Prostate gland (tissue), 2 donors: ENCODE measurements at regions not wholly inside any gene's neighbourhood (a gene's known extent, or its start where the extent isn't known, plus 50 kb on each side); places are given as distances from the start of the nearest gene placed in this dataset.
A peak's percentile ranks its signal among the peaks of the same experiment; 100 is the strongest.
"Not testable (repeated sequence)": the region's sequence is repeated elsewhere in the genome, so short reads cannot be mapped to it uniquely, and the experiment has no call there.

ENCODE experiments used
- DNase-seq: peaks from one replicate; pipeline ENCODE4 v3.0.0-alpha.2; 2019; ENCODE audit warnings: low spot score
- H3K27ac ChIP-seq, 2 donors: fragments of 200-600 bp; sonication (generic); 2 replicates each; pipeline ENCODE4 v1.5.1; 2017 to 2019
- H3K27me3 ChIP-seq: fragments of 200-600 bp; sonication (generic); replicated peaks from 2 replicates; pipeline ENCODE4 v1.5.1; 2019; ENCODE audit not compliant: insufficient read depth
- H3K36me3 ChIP-seq, 2 donors: fragments of 200-600 bp; sonication (generic); 1 replicate in 1 of 2; 2 replicates in 1 of 2; pipeline versions ENCODE4 v1.5.1 to v1.8.1; 2017 to 2019
- H3K4me1 ChIP-seq: fragments of 200-600 bp; sonication (generic); replicated peaks from 2 replicates; pipeline ENCODE4 v1.5.1; 2019
- H3K4me3 ChIP-seq, 2 donors: fragments of 200-600 bp; sonication (generic); 2 replicates each; pipeline ENCODE4 v1.5.1; 2017 to 2019
- H3K9me3 ChIP-seq: fragments of 200-600 bp; sonication (generic); 2 replicates; pipeline ENCODE4 v1.5.1; 2017
- CTCF ChIP-seq, 4 experiments: fragments of 200-600 bp in 2 of 4; fragments of 450-650 bp in 2 of 4; sonication (generic) in 2 of 4; IDR thresholded peaks; 1 replicate in 3 of 4; 2 replicates in 1 of 4; pipeline ENCODE4 v1.5.1; 2016 to 2019; ENCODE audit warnings: antibody characterized with exemption in 4 of 4, mild to moderate bottlenecking in 2 of 4, moderate library complexity in 2 of 4
- POLR2A ChIP-seq: fragments of 450-650 bp; IDR thresholded peaks from one replicate; pipeline ENCODE4 v1.6.1; 2016; ENCODE audit warnings: antibody characterized with exemption, mild to moderate bottlenecking
- POLR2AphosphoS5 ChIP-seq: sonication (generic); formaldehyde crosslinking; IDR thresholded peaks from one replicate; pipeline ENCODE4 v1.6.1; 2017; ENCODE audit warnings: antibody characterized with exemption
- WGBS: methylation state at CpG from one replicate; pipeline ENCODE4 v1.1.5; 2018; 5-methylcytosine and 5-hydroxymethylcytosine counted together
- intact Hi-C: fragments of 100-400 bp; cut with DNase I; formaldehyde crosslinking; loops from one replicate; pipeline ENCODE4 v1.14.2; 2022

- intact Hi-C loops: no loop called here
- DNase-seq: peak; percentile 10
- no peaks in the 10 kb centered on the region for H3K4me1 ChIP-seq
- no peaks in the 10 kb centered on the region for H3K9me3 ChIP-seq
- no peaks in the 10 kb centered on the region for H3K27me3 ChIP-seq
- H3K36me3 ChIP-seq: no peaks in the 10 kb centered on the region
- no peak overlapping the region for H3K4me3 ChIP-seq
- WGBS: 22% methylated on average over 9 of the region's 9 CpGs
- no peak overlapping the region for H3K27ac ChIP-seq
- no peak for TF ChIP-seq CTCF (IDR thresholded peaks at IDR 0.05)
- TF ChIP-seq POLR2A: no peak
- TF ChIP-seq POLR2AphosphoS5: no peak
Observed at GRCh38 chr4:187666697-187667494, 328.7 kb upstream of the ZFP42 start.

- Histone ChIP-seq H3K27ac (no peak overlapping the region), H3K9me3 (no peaks in the 10 kb centered on the region), H3K27me3 (no peaks in the 10 kb centered on the region), H3K4me1 (no peaks in the 10 kb centered on the region), H3K4me3 (no peak overlapping the region), H3K36me3 (no peaks in the 10 kb centered on the region)
- WGBS: 52% methylated on average over 4 of the region's 4 CpGs
- no peak for DNase-seq
- intact Hi-C loops: no loop called here
- no peak for TF ChIP-seq POLR2A
- TF ChIP-seq CTCF (IDR thresholded peaks at IDR 0.05): no peak
- TF ChIP-seq POLR2AphosphoS5: no peak
Observed at GRCh38 chr4:187668526-187669082, 327.0 kb upstream of the ZFP42 start.

- DNase-seq, H3K36me3 ChIP-seq, H3K4me3 ChIP-seq, H3K9me3 ChIP-seq, H3K27ac ChIP-seq, H3K4me1 ChIP-seq, intact Hi-C loops, H3K27me3 ChIP-seq: not testable (repeated sequence)
- 92% methylated on average over 11 of the region's 13 CpGs for WGBS
Observed at GRCh38 chr4:187671521-187671920, 324.1 kb upstream of the ZFP42 start.

GRCh38 chr4:187671958-187672357, 323.6 kb upstream of the ZFP42 start:
- H3K9me3 ChIP-seq, H3K36me3 ChIP-seq, DNase-seq, H3K27ac ChIP-seq, H3K4me1 ChIP-seq, H3K27me3 ChIP-seq, H3K4me3 ChIP-seq, intact Hi-C loops: not testable (repeated sequence)
- WGBS: 92% methylated on average over 8 of the region's 12 CpGs

GRCh38 chr4:187672526-187672925, 323.0 kb upstream of the ZFP42 start:
- 92% methylated on average over 10 of the region's 12 CpGs for WGBS
- H3K27ac ChIP-seq, DNase-seq, H3K4me3 ChIP-seq, H3K27me3 ChIP-seq, intact Hi-C loops, H3K36me3 ChIP-seq, H3K4me1 ChIP-seq, H3K9me3 ChIP-seq: not testable (repeated sequence)

- no peaks in the 10 kb centered on the region for H3K36me3 ChIP-seq
- WGBS: 73% methylated on average over 2 of the region's 2 CpGs
- intact Hi-C loops: no loop called here
Observed at GRCh38 chr4:187679450-187679849, 316.1 kb upstream of the ZFP42 start.

More at GRCh38 chr4:187679450-187679849, 316.1 kb upstream of the ZFP42 start:
- Histone ChIP-seq H3K9me3 (no peaks in the 10 kb centered on the region), H3K4me1 (no peaks in the 10 kb centered on the region), H3K27ac (no peak overlapping the region), H3K27me3 (no peaks in the 10 kb centered on the region), H3K4me3 (no peak overlapping the region)
- no peak for TF ChIP-seq CTCF (IDR thresholded peaks at IDR 0.05)
- no peak for TF ChIP-seq POLR2AphosphoS5
- no peak for TF ChIP-seq POLR2A
- no peak for DNase-seq
